CD14-positive monocyte (primary cell): ENCODE measurements at regions not wholly inside any gene's neighbourhood (a gene's known extent, or its start where the extent isn't known, plus 50 kb on each side); places are given as distances from the start of the nearest gene placed in this dataset.
"Not testable (repeated sequence)": the region's sequence is repeated elsewhere in the genome, so short reads cannot be mapped to it uniquely, and the experiment has no call there.

Source experiments
- DNase-seq, 3 donors: peaks; one replicate each; pipeline ENCODE4 v3.0.0-alpha.2; 2011 to 2022
- H2AFZ ChIP-seq: 2 replicates; pipeline ENCODE4 v1.6.0; 2012; ENCODE audit warnings: mild to moderate bottlenecking, low read depth, low read length, inconsistent platforms; ENCODE audit not compliant: insufficient read depth, poor library complexity, severe bottlenecking
- H3K27ac ChIP-seq, 2 donors: 1 replicate in 1 of 2; 2 replicates in 1 of 2; pipeline ENCODE4 v1.5.1; 2012 to 2013; ENCODE audit warnings: low read length in 2 of 2, control low read depth in 1 of 2, inconsistent platforms in 1 of 2, low read depth in 1 of 2, mild to moderate bottlenecking in 1 of 2
- H3K27me3 ChIP-seq, 2 donors: one replicate each; pipeline versions ENCODE4 v1.6.0 to v1.6.1; 2011 to 2013; ENCODE audit warnings: low read length in 2 of 2; ENCODE audit not compliant: control insufficient read depth in 2 of 2, insufficient read depth in 2 of 2
- H3K36me3 ChIP-seq, 2 donors: replicated peaks in 1 of 2; 1 replicate in 1 of 2; 2 replicates in 1 of 2; pipeline versions ENCODE4 v1.5.1 to v1.6.1; 2012 to 2013; ENCODE audit warnings: low read length in 2 of 2, control low read depth in 1 of 2, inconsistent platforms in 1 of 2, mild to moderate bottlenecking in 1 of 2; ENCODE audit not compliant: insufficient read depth in 2 of 2, control insufficient read depth in 1 of 2
- H3K4me1 ChIP-seq, 2 donors: 1 replicate in 1 of 2; 2 replicates in 1 of 2; pipeline versions ENCODE4 v1.5.1 to v1.6.1; 2012 to 2013; ENCODE audit warnings: low read length in 2 of 2, control low read depth in 1 of 2, inconsistent platforms in 1 of 2, mild to moderate bottlenecking in 1 of 2, moderate library complexity in 1 of 2; ENCODE audit not compliant: insufficient read depth in 2 of 2, control insufficient read depth in 1 of 2
- H3K4me2 ChIP-seq: replicated peaks from 2 replicates; pipeline ENCODE3; 2012; ENCODE audit warnings: low read length, moderate library complexity, mild to moderate bottlenecking; ENCODE audit not compliant: poor library complexity, severe bottlenecking; ENCODE audit errors: extremely low read depth
- H3K4me3 ChIP-seq, 3 experiments: fragments of 200-600 bp in 1 of 3; sonication (generic) in 1 of 3; replicated peaks in 1 of 3; 1 replicate in 2 of 3; 2 replicates in 1 of 3; pipeline ENCODE4 v1.5.1; 2011 to 2013; ENCODE audit warnings: low read length in 3 of 3, mild to moderate bottlenecking in 3 of 3, control low read depth in 2 of 3, low read depth in 2 of 3, inconsistent platforms in 1 of 3, moderate library complexity in 1 of 3
- H3K79me2 ChIP-seq: 2 replicates; pipeline ENCODE4 v1.6.0; 2012; ENCODE audit warnings: mild to moderate bottlenecking, control low read depth, inconsistent platforms, low read length, moderate library complexity; ENCODE audit not compliant: insufficient read depth
- H3K9ac ChIP-seq: 2 replicates; pipeline ENCODE4 v1.6.0; 2017; ENCODE audit warnings: low read length, mild to moderate bottlenecking; ENCODE audit not compliant: insufficient read depth, poor library complexity, severe bottlenecking
- H3K9me3 ChIP-seq, 2 donors: replicated peaks in 1 of 2; 1 replicate in 1 of 2; 2 replicates in 1 of 2; pipeline versions ENCODE4 v1.5.1 to v1.6.1; 2012 to 2013; ENCODE audit warnings: low read length in 2 of 2, control low read depth in 1 of 2; ENCODE audit not compliant: control insufficient read depth in 1 of 2, insufficient read depth in 1 of 2
- H4K20me1 ChIP-seq: 2 replicates; pipeline ENCODE4 v1.6.0; 2012; ENCODE audit warnings: mild to moderate bottlenecking, low read length, control low read depth, moderate library complexity; ENCODE audit not compliant: insufficient read depth
- H3K27ac Mint-ChIP-seq, 7 donors: one replicate each; pipeline ENCODE4 v1.8.0; 2020; ENCODE audit warnings: mild to moderate bottlenecking in 7 of 7, mixed read lengths in 7 of 7, moderate library complexity in 6 of 7, inconsistent platforms in 2 of 7
- H3K27me3 Mint-ChIP-seq, 3 donors: one replicate each; pipeline ENCODE4 v1.8.0; 2021 to 2022; ENCODE audit warnings: low read depth in 3 of 3, mild to moderate bottlenecking in 3 of 3, mixed read lengths in 3 of 3, moderate library complexity in 3 of 3, inconsistent platforms in 1 of 3
- H3K36me3 Mint-ChIP-seq, 2 donors: one replicate each; pipeline ENCODE4 v1.8.0; 2020; ENCODE audit warnings: mixed read lengths in 2 of 2, inconsistent platforms in 1 of 2, mild to moderate bottlenecking in 1 of 2
- H3K4me1 Mint-ChIP-seq: one replicate; pipeline ENCODE4 v1.8.0; 2020; ENCODE audit warnings: mild to moderate bottlenecking, mixed read lengths
- H3K4me3 Mint-ChIP-seq, 2 donors: one replicate each; pipeline ENCODE4 v1.8.0; 2020; ENCODE audit warnings: mild to moderate bottlenecking in 2 of 2, mixed read lengths in 2 of 2, moderate library complexity in 1 of 2
- H3K9me3 Mint-ChIP-seq, 7 donors: one replicate each; pipeline ENCODE4 v1.8.0; 2020 to 2022; ENCODE audit warnings: mixed read lengths in 7 of 7, mild to moderate bottlenecking in 6 of 7, moderate library complexity in 6 of 7, inconsistent platforms in 2 of 7
- WGBS: methylation state at CpG from one replicate; pipeline ENCODE4 v1.1.5; 2013; ENCODE audit warnings: missing lambda C conversion rate; ENCODE audit not compliant: insufficient coverage; 5-methylcytosine and 5-hydroxymethylcytosine counted together
- intact Hi-C, 2 donors: fragments of 100-400 bp; cut with micrococcal nuclease; formaldehyde crosslinking; loops; one replicate each; pipeline versions ENCODE4 v1.15.0 to v1.15.1; 2023
- TF ChIP-seq, protein P1 (sequence below): fragments of 200-600 bp; IDR thresholded peaks from one replicate; pipeline ENCODE4 v1.8.0; 2022; ENCODE audit warnings: antibody characterized with exemption, mild to moderate bottlenecking

DNA sequence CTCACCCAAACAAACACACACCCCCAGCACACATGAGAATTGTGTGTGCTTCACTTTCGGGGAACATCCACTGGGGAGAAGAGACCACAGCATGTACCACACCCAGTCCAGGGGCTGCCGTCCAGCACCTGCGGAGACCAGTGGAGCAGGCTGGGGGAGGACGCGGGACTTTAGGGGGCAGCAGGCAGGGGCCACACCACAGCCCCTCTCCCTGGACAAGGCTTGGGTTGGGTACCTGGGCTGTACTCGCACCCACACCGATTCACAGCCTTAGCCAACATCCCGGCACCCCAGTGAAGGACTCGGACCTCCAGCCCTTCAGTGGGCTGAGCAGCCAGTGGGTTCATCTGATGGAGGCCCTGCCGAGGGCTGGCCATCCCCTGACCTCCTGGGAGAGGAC lies 63.3 kb downstream of the RBFOX3 start:
- no peak overlapping the region for H3K4me3 ChIP-seq
- Mint-ChIP-seq H3K4me1 (no peaks in the 10 kb centered on the region), H3K36me3 (no peaks in the 10 kb centered on the region), H3K9me3 (peaks cover 0 to 7% (median 2%) of the 10 kb centered on the region in 7 donors), H3K4me3 (no peak overlapping the region), H3K27ac (no peak overlapping the region), H3K27me3 (peaks cover 1 to 11% (median 2%) of the 10 kb centered on the region in 3 donors)
- no peaks in the 10 kb centered on the region for H4K20me1 ChIP-seq
- H3K36me3 ChIP-seq: no peaks in the 10 kb centered on the region
- H3K4me1 ChIP-seq: no peaks in the 10 kb centered on the region
- H3K9me3 ChIP-seq: no peaks in the 10 kb centered on the region
- TF ChIP-seq, protein P1, sequence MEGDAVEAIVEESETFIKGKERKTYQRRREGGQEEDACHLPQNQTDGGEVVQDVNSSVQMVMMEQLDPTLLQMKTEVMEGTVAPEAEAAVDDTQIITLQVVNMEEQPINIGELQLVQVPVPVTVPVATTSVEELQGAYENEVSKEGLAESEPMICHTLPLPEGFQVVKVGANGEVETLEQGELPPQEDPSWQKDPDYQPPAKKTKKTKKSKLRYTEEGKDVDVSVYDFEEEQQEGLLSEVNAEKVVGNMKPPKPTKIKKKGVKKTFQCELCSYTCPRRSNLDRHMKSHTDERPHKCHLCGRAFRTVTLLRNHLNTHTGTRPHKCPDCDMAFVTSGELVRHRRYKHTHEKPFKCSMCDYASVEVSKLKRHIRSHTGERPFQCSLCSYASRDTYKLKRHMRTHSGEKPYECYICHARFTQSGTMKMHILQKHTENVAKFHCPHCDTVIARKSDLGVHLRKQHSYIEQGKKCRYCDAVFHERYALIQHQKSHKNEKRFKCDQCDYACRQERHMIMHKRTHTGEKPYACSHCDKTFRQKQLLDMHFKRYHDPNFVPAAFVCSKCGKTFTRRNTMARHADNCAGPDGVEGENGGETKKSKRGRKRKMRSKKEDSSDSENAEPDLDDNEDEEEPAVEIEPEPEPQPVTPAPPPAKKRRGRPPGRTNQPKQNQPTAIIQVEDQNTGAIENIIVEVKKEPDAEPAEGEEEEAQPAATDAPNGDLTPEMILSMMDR: no peak
- 79% methylated on average over 7 of the region's 10 CpGs for WGBS
- no peak overlapping the region for H3K27ac ChIP-seq
- no peaks in the 10 kb centered on the region for H3K27me3 ChIP-seq
- H3K9ac ChIP-seq: no peak overlapping the region
- no peaks in the 10 kb centered on the region for H3K79me2 ChIP-seq
- DNase-seq: no peak
- no peak overlapping the region for H2AFZ ChIP-seq
- intact Hi-C loops: no loop called here
- no peak overlapping the region for H3K4me2 ChIP-seq

DNA sequence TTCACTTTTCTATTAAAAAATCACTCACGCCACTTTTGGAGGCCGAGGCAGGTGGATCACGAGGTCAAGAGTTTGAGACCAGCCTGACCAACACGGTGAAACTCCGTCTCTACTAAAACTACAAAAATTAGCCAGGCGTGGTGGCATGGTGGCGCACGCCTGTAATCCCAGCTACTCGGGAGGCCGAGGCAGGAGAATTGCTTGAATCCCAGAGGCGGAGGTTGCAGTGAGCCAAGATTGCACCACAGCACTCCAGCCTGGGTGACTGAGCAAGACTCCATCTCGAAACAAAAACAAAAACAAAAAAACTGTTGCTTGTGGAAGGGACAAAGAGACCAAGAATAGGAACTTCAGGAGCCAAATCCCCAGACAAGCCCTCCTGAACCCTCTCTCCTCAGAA lies 63.7 kb downstream of the RBFOX3 start:
- H3K9ac ChIP-seq, H3K79me2 ChIP-seq, H3K4me1 ChIP-seq, H3K4me1 Mint-ChIP-seq, H3K9me3 ChIP-seq, H3K9me3 Mint-ChIP-seq, H3K27ac Mint-ChIP-seq, H3K27ac ChIP-seq, H3K4me3 Mint-ChIP-seq, H3K4me2 ChIP-seq, H4K20me1 ChIP-seq, H3K4me3 ChIP-seq, H3K36me3 Mint-ChIP-seq, H3K27me3 ChIP-seq, intact Hi-C loops, H2AFZ ChIP-seq, H3K36me3 ChIP-seq, DNase-seq: not testable (repeated sequence)
- peaks cover 1 to 11% (median 2%) of the 10 kb centered on the region in 3 donors for H3K27me3 Mint-ChIP-seq
- WGBS: 95% methylated on average over 12 of the region's 12 CpGs
